ENCODE measurements at regions not wholly inside any gene's neighbourhood (a gene's known extent, or its start where the extent isn't known, plus 50 kb on each side); places are given as distances from the start of the nearest gene placed in this dataset.

- ATAC-seq (no peak), DNase-seq (ENCODE audit: low spot score) (no peak), FAIRE-seq (no peak)
- Histone ChIP-seq H3K9ac (ENCODE audit: insufficient read depth, low read depth, low read length) (no peak overlapping the region), H2AFZ (ENCODE audit: low read length) (no peak overlapping the region), H3K27me3 (ENCODE audit: control insufficient read depth in 1 of 2, insufficient read depth in 2 of 2, low read length in 2 of 2) (peaks cover 0 to 4% of the 10 kb centered on the region in 2 experiments; a peak in 1 of 5 replicates), H3K4me2 (ENCODE audit: low read depth, low read length) (no peak overlapping the region), H4K20me1 (ENCODE audit: insufficient read depth, low read length) (no peaks in the 10 kb centered on the region), H3K9me3 (ENCODE audit: low read length) (no peaks in the 10 kb centered on the region), H3K4me3 (replicated peaks in 1 of 3; ENCODE audit: insufficient read depth in 1 of 3, low read depth in 2 of 3, low read length in 3 of 3) (no peak overlapping the region), H3K79me2 (ENCODE audit: insufficient read depth, low read length) (no peaks in the 10 kb centered on the region), H3K27ac (ENCODE audit: extremely low read length, insufficient read depth, low read length) (no peak overlapping the region), H3K4me1 (ENCODE audit: insufficient read depth, low read length) (peaks cover 9% of the 10 kb centered on the region; the same call in 1 of the 2 replicates), H3K36me3 (replicated peaks in 1 of 2; ENCODE audit: control insufficient read depth in 1 of 2, insufficient read depth in 2 of 2, low read length in 2 of 2) (no peaks in the 10 kb centered on the region)
- in situ Hi-C loops (cut with HindIII; ENCODE audit: extremely low pct_ligation_motif_present, low pct_unique_long_range_greater_than_20kb) (no loop called here), intact Hi-C loops (cut with micrococcal nuclease; ENCODE audit: unreplicated experiment) (no loop called here)
- ChIA-PET CTCF (ENCODE audit: low intra/inter-chr PET ratio, low total read pairs) (no interaction called here), POLR2A (no interaction called here)
- BruUV-seq (replicated peaks), result no TSS peak
- WGBS (ENCODE audit: low lambda C conversion rate), result 21% methylated on average over 7 of the region's 7 CpGs
- TF ChIP-seq DZIP1 (CRISPR knock-in tag; IDR thresholded peaks at IDR 0.05) (no peak), CREB3 (CRISPR knock-in tag; IDR thresholded peaks at IDR 0.05) (no peak), HMGA1 (CRISPR knock-in tag; conservative IDR thresholded peaks at IDR 0.05) (no peak), ZNF691 (CRISPR knock-in tag; IDR thresholded peaks at IDR 0.05; ENCODE audit: borderline replicate concordance, low read depth) (no peak), MTA3 (CRISPR knock-in tag; IDR thresholded peaks at IDR 0.05) (no peak), ZNF777 (CRISPR knock-in tag; IDR thresholded peaks at IDR 0.05) (no peak), HNRNPLL (IDR thresholded peaks at IDR 0.05; ENCODE audit: low read depth, low read length, poor library complexity, severe bottlenecking) (no peak), ZNF317 (CRISPR knock-in tag; IDR thresholded peaks at IDR 0.05) (no peak), PAXIP1 (CRISPR knock-in tag; conservative IDR thresholded peaks at IDR 0.05) (no peak), ZBED4 (CRISPR knock-in tag; IDR thresholded peaks at IDR 0.05; ENCODE audit: borderline replicate concordance) (no peak)
Measured at GRCh38 chr9:86454701-86455615, 100.7 kb upstream of the TUT7 start.

All from HepG2 (cell line).